ENCODE measurements at regions not wholly inside any gene's neighbourhood (a gene's known extent, or its start where the extent isn't known, plus 50 kb on each side); places are given as distances from the start of the nearest gene placed in this dataset.
"Not testable (repeated sequence)": the region's sequence is repeated elsewhere in the genome, so short reads cannot be mapped to it uniquely, and the experiment has no call there.

DNA sequence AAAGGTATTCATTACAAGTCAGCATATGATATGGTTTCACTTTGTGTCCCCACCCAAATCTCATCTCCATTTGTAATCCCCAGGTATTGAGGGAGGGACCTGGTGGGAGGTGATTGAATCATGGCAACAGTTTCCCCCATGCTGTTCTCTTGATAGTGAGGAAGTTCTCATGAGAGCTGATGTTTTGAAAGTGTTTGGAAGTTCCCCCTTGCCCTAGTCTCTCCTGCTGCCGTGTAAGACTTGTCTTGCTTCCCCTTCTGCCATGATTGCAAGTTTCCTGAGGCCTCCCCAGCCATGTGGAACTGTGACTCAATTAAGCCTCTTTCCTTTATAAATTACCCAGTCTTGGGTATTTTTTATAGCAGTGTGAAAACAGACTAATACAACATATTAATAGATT is 213.7 kb upstream of the ADRA1D start:
- not testable (repeated sequence) for DNase-seq

- no peak for DNase-seq
Observed at GRCh38 chr20:4459081-4459480, 210.0 kb upstream of the ADRA1D start.

GRCh38 chr20:4457566-4458543 is 208.8 kb upstream of the ADRA1D start:
- no peak for DNase-seq

DNA sequence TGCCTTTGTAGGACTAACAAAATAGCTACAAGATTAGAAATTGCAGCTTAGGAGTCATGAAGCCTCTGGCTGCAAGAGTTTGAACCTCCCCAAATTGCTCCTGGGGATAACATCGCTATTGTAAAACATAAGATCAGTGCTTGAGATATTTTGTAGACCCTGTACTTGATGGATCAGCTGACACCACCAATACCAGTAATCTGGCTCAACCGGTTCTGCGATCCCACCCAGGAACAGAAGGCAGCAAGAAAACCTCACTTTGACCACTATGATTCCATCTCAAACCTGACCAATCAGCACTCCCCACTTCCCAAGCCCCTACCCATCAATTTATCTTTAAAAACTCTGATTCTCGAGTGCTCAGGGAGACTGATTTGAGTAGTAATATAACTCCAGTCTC is 206.9 kb upstream of the ADRA1D start:
- DNase-seq = no peak

DNA sequence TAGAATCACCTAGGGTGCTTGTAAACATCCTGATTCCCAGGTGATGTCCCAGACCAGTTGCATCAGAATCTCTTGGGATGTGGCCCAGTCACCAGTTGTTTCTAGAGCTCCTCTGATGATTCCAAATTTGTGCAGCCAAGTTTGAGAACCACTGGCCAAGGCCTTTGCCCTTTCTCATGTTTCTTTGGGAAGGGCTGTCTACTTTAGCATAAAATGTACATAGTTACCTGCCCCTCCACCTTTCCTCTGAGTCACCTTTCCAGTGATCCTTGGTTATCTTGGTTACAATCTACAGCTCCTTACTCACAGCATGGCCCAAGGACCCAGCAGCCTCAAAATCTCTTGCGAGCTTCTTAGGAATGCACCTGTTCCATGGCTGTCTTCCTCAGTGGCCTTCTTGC is 206.2 kb upstream of the ADRA1D start:
- DNase-seq = no peak

GRCh38 chr20:4454111-4454510 is 205.0 kb upstream of the ADRA1D start:
- DNase-seq = no peak

DNA sequence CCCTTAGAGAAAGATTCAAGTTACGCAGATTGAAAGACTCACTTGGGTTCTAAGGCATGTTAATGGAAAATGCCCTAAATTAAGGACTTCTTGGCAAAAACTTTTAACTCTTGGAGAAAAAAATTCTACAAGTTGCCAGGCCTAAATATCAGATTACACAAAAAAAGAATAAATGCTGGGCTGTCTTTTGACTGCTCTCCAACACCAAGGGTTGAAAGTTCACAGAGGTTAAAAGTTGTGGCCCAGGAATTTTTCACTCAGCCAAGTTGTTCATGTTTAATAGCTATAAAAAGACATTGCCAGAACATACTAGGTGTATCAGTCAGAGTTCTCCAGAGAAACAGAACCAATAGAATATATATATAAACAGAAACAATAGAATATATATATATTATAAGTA is 204.3 kb upstream of the ADRA1D start:
- no peak for DNase-seq

DNA sequence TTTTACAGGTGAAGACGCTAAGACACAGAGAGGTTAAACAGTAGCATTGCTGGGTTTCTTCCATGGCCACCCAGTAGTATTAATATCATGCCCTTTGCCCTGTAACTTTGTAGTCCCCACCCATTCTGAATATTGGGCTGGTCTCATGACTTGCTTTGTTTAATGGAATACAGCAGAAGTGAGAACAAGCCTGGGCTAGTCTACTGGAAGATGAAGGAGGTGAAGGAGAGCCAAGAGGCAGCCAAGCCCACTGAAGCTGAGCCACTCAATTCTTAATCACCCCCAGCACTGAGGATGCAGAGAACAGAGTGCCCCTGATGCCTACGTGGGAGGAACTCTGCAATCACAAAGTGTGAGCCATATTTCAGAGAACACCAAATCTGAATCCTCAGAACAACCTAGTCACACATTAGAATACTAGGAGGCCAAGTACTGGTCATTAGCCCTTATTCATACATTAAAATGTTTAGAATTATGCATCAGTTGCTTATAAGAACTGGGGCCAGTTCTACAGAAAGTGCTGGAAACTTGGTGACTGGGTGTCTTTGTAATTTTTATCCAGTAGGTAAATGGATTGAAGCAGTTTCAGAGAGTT is 202.5 kb upstream of the ADRA1D start:
- no peak for DNase-seq

GRCh38 chr20:4449957-4450715 is 201.0 kb upstream of the ADRA1D start:
- no peak for DNase-seq

DNA sequence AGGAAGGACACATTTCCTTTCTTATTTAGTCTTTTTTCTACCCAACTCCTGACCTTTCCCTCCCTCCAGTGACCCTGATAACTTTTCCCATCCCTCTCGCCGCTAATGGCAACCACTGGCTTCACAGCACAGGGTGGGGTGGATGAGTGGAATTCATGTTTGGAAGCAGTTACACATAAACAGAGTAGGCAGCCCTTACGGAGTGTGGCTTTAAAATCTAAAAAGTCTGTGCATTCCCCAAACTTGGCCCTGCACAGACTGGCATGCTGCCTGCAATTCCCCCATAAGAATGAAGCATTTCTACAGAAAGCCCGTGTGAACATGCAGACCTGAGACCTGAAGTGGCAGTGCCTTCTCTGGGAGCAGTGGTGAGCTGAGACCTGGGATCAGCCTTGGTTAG is 196.7 kb upstream of the ADRA1D start:
- DNase-seq = no peak

DNA sequence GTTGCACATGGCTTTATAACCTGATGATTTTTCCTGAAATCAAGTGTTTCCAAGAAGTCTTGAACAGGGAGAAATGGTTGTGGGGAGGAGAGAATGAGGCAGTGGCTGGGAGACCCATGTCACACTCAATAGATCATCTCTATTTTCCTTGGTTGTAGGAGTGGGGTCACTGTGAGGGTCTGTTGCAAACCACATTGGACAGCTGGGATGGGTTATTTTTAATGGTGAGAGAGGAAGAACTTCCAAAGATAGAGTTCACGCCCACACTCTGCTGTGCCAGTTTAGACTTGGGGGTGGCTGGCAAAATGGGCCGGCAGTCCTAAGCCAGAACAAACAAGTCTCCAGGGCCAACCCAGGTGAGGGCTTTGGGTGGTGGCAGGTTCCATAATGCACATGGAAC is 196.2 kb upstream of the ADRA1D start:
- no peak for DNase-seq

- DNase-seq = no peak
Observed at GRCh38 chr20:4444404-4444803, 195.3 kb upstream of the ADRA1D start.

GRCh38 chr20:4443016-4443415 is 193.9 kb upstream of the ADRA1D start:
- no peak for DNase-seq

DNA sequence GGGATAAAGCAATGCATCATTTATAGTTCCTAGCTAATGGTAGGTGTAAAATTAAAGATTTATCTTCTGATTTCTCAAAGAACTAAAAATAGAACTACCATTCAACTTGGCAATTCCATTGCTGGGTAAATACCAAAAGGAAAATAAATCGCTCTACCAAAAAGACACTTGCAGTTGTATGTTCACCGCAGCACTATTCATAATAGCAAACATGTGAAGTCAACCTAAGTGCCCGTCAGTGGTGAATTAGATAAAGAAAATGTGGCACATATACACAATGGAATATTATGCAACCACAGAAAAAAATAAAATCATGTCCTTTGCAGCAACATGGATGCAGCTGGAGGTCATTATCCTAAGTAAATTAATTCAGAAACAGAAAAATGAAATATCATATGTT is 192.8 kb upstream of the ADRA1D start:
- no peak for DNase-seq

GRCh38 chr20:4441191-4441590 is 192.1 kb upstream of the ADRA1D start:
- no peak for DNase-seq

DNA sequence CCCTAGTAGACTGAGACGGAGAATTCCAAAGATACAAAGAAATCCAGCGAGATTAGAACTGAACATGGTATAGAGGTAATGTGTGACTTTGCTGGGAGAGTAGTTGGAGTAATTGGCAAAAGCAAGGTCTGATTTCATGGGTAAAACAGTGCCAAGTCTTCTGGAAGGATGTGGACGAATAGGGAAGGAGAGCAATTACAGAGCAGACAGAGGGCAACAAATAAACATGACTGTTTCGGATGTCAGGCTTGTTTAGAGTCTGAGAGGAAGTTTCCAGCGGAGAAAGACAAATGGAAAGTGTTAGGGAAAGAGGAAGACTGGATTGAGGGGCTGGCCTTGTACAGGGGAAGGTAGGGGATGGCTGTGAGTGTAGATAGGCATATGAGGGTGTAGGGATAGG is 190.4 kb upstream of the ADRA1D start:
- no peak for DNase-seq

DNA sequence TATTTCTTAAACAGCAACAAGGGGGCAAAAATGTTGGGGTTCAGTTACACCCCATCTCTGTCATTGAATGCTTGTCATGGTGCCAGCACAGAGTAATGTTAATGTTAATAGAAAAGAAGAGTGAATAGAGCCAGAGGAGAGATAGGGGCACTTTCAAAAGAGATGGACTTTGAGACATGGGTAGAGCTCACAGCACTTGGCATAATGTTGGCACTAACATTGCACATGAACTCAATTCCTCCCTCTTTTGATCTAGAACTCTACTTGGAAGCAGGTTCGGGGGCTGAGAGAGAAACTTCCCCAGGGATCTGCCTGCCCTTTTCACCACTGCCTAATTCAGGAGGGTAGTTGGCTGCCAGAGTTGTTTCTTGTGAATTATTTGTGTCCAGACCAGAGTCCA is 188.0 kb upstream of the ADRA1D start:
- no peak for DNase-seq

DNA sequence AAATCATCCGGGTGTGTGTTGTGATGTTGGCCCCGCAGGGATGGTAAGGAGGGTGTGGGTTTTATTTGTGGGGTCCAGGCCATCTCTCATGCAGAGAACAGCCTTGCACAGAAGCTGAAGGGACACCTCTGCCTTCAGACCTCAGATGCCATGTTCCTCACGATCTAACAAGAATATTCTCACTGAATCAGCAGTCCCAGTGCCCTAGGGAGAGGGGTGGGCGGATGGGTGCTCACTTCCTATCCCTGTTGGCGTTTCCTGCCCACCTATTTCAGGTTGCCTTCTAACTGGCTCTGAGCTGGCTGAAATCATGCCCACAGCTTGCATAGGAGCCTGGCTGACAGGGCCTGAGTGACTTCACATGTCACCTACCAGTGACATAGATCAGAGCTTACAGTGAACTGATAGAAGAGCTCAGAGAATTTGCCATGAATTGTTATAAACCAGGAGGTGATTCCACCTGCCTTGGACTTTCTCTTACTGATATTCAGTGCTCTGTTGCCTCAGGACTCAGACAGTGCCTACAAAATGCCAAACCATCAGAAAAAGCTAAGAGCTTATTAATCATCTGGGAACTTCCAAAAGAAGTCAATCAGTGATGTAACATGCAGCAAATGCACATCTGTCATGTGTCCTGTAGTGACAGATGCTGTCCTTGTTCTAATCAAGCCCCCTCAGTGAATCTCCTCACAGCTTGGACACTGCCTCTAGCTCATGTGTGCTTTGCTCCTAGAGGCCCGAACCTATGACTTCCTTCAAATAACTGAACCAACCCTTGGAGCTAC is 186.8 kb upstream of the ADRA1D start:
- DNase-seq = no peak

DNA sequence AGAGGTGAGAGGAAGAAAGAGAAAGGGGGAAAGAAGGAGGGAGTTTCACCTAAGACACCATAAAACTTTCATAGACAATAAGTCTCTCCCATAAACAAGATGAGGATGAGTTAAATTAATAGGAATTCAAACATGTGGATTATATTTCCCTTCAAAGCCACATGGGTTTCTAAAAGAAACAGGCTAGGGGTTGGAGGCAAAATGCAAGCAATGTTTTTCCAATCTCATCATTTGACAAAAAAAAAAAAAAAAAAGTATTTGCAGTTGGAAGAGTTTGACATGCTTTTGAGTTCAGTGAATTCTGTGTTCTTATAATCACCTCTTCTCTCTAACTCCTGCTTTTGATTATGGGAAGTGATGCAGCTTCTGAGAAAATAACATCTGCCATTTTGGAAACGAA is 186.1 kb upstream of the ADRA1D start:
- no peak for DNase-seq

DNA sequence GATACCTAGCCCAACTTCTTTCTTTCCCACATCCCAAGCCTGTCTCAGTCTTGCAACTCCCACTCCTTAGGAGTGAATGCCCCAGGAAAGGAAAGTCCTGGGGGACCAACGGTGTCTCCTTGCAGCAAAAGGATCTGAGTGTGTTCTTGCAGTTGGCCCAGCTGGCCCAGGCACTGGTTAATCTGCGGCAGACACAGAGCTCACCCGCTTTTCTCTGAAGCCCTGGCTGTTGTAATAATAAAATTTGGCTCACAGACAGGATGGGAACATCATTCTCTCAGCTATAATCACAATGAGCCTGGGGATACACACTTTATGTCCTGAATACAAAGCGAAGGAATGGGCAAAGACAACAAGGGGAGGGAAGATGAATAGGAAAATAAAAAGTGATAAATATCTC is 185.6 kb upstream of the ADRA1D start:
- DNase-seq = no peak

DNA sequence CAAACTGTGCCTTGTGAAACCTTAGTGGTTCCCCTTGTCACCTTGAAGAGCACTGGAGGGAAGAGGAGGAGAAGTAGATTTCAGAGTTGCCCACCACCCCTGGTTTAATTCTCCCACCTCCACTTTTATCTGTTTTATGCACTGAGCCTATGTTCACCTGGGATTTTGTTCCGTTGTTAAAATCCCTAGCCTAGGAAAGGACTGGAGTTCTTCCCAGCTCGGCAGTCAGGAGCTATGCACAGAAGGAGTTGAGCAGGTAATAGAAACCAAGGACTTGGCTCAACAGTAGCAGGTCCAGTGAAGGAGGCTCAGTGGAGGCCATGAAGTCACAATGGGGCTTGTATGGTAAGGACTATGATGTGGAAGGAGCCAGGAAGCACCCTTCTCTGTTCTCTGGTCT is 182.4 kb upstream of the ADRA1D start:
- DNase-seq = no peak

- DNase-seq = not testable (repeated sequence)
Observed at GRCh38 chr20:4430826-4431225, 181.7 kb upstream of the ADRA1D start.
